Smooth muscle cell (in vitro differentiated cells): ENCODE measurements at regions not wholly inside any gene's neighbourhood (a gene's known extent, or its start where the extent isn't known, plus 50 kb on each side); places are given as distances from the start of the nearest gene placed in this dataset.

Experiments
- DNase-seq: peaks from one replicate; lab custom pipeline; 2025; ENCODE audit not compliant: unreplicated experiment; lab: John Stamatoyannopoulos, UW
- H2AFZ ChIP-seq: fragments of 200-600 bp; sonication (generic); 2 replicates; pipeline ENCODE4 v1.6.0; 2016; ENCODE audit warnings: antibody characterized with exemption, low read depth, mild to moderate bottlenecking
- H3F3A ChIP-seq: fragments of 200-600 bp; sonication (generic); 2 replicates; pipeline ENCODE4 v1.6.0; 2017; ENCODE audit warnings: antibody characterized with exemption, low read depth
- H3K27ac ChIP-seq: fragments of 200-600 bp; sonication (generic); 2 replicates; pipeline ENCODE4 v1.5.1; 2016; ENCODE audit warnings: low read depth, mild to moderate bottlenecking
- H3K27me3 ChIP-seq: fragments of 200-600 bp; sonication (generic); 2 replicates; pipeline ENCODE4 v1.6.1; 2016; ENCODE audit warnings: low read depth, mild to moderate bottlenecking
- H3K36me3 ChIP-seq: fragments of 200-600 bp; sonication (generic); 2 replicates; pipeline ENCODE4 v1.5.1; 2016; ENCODE audit warnings: low read depth
- H3K4me1 ChIP-seq: fragments of 200-600 bp; sonication (generic); 2 replicates; pipeline ENCODE4 v1.5.1; 2016; ENCODE audit warnings: low read depth
- H3K4me2 ChIP-seq: fragments of 200-600 bp; sonication (generic); 2 replicates; pipeline ENCODE4 v1.6.0; 2016; ENCODE audit warnings: mild to moderate bottlenecking
- H3K4me3 ChIP-seq: fragments of 200-600 bp; sonication (generic); 2 replicates; pipeline ENCODE4 v1.5.1; 2016; ENCODE audit warnings: mild to moderate bottlenecking
- H3K79me2 ChIP-seq: fragments of 200-600 bp; sonication (generic); 2 replicates; pipeline ENCODE4 v1.6.0; 2016; ENCODE audit warnings: low read depth, mild to moderate bottlenecking
- H3K9ac ChIP-seq: fragments of 200-600 bp; sonication (generic); 2 replicates; pipeline ENCODE4 v1.6.0; 2016; ENCODE audit warnings: low read depth
- H3K9me3 ChIP-seq: fragments of 200-600 bp; sonication (generic); replicated peaks from 2 replicates; pipeline ENCODE4 v1.5.1; 2016; ENCODE audit warnings: low read depth
- H4K20me1 ChIP-seq: fragments of 200-600 bp; sonication (generic); 2 replicates; pipeline ENCODE4 v1.6.0; 2016; ENCODE audit warnings: low read depth
- CTCF ChIP-seq: fragments of 200-600 bp; sonication (generic); IDR thresholded peaks from 2 replicates; pipeline ENCODE4 v1.5.1; 2017; ENCODE audit warnings: borderline replicate concordance, mild to moderate bottlenecking, antibody characterized with exemption; ENCODE audit not compliant: insufficient read depth, poor library complexity, severe bottlenecking
- WGBS: methylation state at CpG from one replicate; pipeline ENCODE4 v1.1.7; 2016; ENCODE audit warnings: low lambda C conversion rate; 5-methylcytosine and 5-hydroxymethylcytosine counted together

DNA sequence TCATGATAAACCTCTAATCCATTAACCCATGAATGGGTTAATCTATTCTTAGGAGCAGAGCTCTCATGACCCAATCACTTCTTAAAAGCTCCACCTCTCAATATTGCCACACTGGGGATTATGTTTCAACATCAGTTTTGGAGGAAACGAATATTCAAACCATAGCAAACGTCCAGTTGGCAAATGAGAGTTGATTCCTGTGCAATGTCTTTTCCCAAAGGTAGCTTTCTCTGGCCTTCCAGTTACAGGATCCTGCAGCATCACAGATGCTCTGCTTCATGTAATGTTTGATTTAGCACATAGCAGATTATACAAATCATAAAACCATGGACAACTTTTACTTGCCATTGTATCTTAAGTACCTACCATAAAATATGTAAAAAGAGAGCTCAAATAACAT, 481.0 kb downstream of the TNS1 start:
- no peaks in the 10 kb centered on the region for H3K27me3 ChIP-seq
- H3K9ac ChIP-seq, result no peak overlapping the region
- no peaks in the 10 kb centered on the region for H3K9me3 ChIP-seq
- H3F3A ChIP-seq, result no peaks in the 10 kb centered on the region
- no peak overlapping the region for H3K27ac ChIP-seq
- H2AFZ ChIP-seq, result no peak overlapping the region
- H3K4me3 ChIP-seq, result no peak overlapping the region
- H3K79me2 ChIP-seq, result no peaks in the 10 kb centered on the region
- WGBS, result 66% methylated on average over 2 of the region's 2 CpGs
- no peaks in the 10 kb centered on the region for H3K4me1 ChIP-seq
- H4K20me1 ChIP-seq, result no peaks in the 10 kb centered on the region
- H3K36me3 ChIP-seq, result no peaks in the 10 kb centered on the region
- DNase-seq, result no peak
- TF ChIP-seq CTCF, result no peak
- no peak overlapping the region for H3K4me2 ChIP-seq

- H2AFZ ChIP-seq, result no peak overlapping the region
- no peaks in the 10 kb centered on the region for H3F3A ChIP-seq
- H3K27ac ChIP-seq, result no peak overlapping the region
- H4K20me1 ChIP-seq, result no peaks in the 10 kb centered on the region
- H3K4me2 ChIP-seq, result no peak overlapping the region
- no peak for TF ChIP-seq CTCF
- H3K79me2 ChIP-seq, result no peaks in the 10 kb centered on the region
- H3K4me3 ChIP-seq, result no peak overlapping the region
- WGBS, result 80% methylated on average over 4 of the region's 4 CpGs
- H3K27me3 ChIP-seq, result no peaks in the 10 kb centered on the region
- H3K36me3 ChIP-seq, result no peaks in the 10 kb centered on the region
- H3K4me1 ChIP-seq, result no peaks in the 10 kb centered on the region
- no peak for DNase-seq
- H3K9ac ChIP-seq, result no peak overlapping the region
- no peaks in the 10 kb centered on the region for H3K9me3 ChIP-seq
These were observed 482.3 kb downstream of the TNS1 start for GRCh38 chr2:217520356-217521010.

GRCh38 chr2:217517402-217517801, 485.4 kb downstream of the TNS1 start:
- no peaks in the 10 kb centered on the region for H3K9me3 ChIP-seq
- H3K27me3 ChIP-seq, result no peaks in the 10 kb centered on the region
- H3K79me2 ChIP-seq, result no peaks in the 10 kb centered on the region
- no peak overlapping the region for H3K9ac ChIP-seq
- DNase-seq, result no peak
- H3K36me3 ChIP-seq, result no peaks in the 10 kb centered on the region
- no peak overlapping the region for H3K27ac ChIP-seq
- no peaks in the 10 kb centered on the region for H3K4me1 ChIP-seq
- 84% methylated on average over 5 of the region's 5 CpGs for WGBS
- no peaks in the 10 kb centered on the region for H4K20me1 ChIP-seq
- H3F3A ChIP-seq, result no peaks in the 10 kb centered on the region
- TF ChIP-seq CTCF, result no peak
- no peak overlapping the region for H2AFZ ChIP-seq
- H3K4me3 ChIP-seq, result no peak overlapping the region
- no peak overlapping the region for H3K4me2 ChIP-seq

DNA sequence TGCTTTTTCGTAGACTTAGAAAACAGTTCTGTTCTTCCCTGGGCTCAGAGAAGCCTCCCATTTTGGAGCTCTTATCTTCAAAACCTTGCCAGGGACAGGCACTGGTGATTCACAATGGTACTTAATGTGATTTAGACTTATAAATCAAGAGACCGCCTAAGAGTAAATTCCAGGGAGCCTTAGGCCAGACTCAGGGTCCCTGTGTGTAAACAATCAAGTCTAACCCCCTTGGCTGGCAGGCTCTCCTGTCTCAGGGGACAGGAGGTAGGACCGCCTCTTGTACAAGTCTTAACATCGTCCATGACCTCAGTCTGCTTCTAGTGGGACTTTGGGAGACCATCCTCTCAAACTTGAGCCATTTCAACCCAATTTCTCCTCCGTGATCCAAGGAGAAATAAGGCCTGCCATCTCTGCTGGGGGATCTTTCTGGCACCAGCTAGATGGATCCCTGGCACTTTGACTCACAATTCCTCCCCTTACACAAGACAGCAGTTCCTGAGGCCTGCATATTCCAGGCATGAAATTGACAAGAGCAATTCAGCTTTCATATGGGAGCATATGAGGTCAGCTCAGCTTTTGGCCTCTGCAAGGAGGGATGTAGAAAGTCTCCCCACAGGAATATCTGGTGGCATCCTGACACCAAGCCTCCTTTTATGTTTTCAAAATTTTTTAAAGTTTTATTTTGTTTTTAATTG, 487.0 kb downstream of the TNS1 start:
- no peak for TF ChIP-seq CTCF
- no peak for DNase-seq
- 83% methylated on average over 5 of the region's 5 CpGs for WGBS
- no peaks in the 10 kb centered on the region for H3F3A ChIP-seq
- H3K27me3 ChIP-seq, result no peaks in the 10 kb centered on the region
- H4K20me1 ChIP-seq, result no peaks in the 10 kb centered on the region
- no peak overlapping the region for H3K4me3 ChIP-seq
- H3K9me3 ChIP-seq, result no peaks in the 10 kb centered on the region
- H3K27ac ChIP-seq, result no peak overlapping the region
- no peaks in the 10 kb centered on the region for H3K4me1 ChIP-seq
- H3K79me2 ChIP-seq, result no peaks in the 10 kb centered on the region
- no peak overlapping the region for H3K9ac ChIP-seq
- H3K36me3 ChIP-seq, result no peaks in the 10 kb centered on the region
- H3K4me2 ChIP-seq, result no peak overlapping the region
- H2AFZ ChIP-seq, result no peak overlapping the region
